Right lobe of liver (tissue), 6 donors: ENCODE measurements at regions not wholly inside any gene's neighbourhood (a gene's known extent, or its start where the extent isn't known, plus 50 kb on each side); places are given as distances from the start of the nearest gene placed in this dataset.

Experiments
- ATAC-seq, 4 donors: fragments of 200-7000 bp; cut with Tn5 transposase; one replicate each; pipeline ENCODE4 v1.9.1; 2020; ENCODE audit warnings: mild to moderate bottlenecking in 4 of 4, moderate library complexity in 4 of 4
- DNase-seq, 3 donors: peaks; one replicate each; pipeline ENCODE4 v3.0.0-alpha.2; 2020
- H3K27ac ChIP-seq, 3 donors: fragments of 200-600 bp; one replicate each; pipeline ENCODE4 v1.8.0; 2022
- H3K27me3 ChIP-seq, 2 donors: fragments of 200-600 bp; one replicate each; pipeline ENCODE4 v1.8.0; 2022
- H3K36me3 ChIP-seq, 4 donors: fragments of 200-600 bp; sonication (generic) in 1 of 4; one replicate each; pipeline versions ENCODE4 v1.5.1 to v1.8.0; 2017 to 2022; ENCODE audit warnings: control low read depth in 1 of 4
- H3K4me1 ChIP-seq, 4 donors: fragments of 200-600 bp; sonication (generic) in 1 of 4; one replicate each; pipeline versions ENCODE4 v1.5.1 to v1.8.0; 2017 to 2022; ENCODE audit warnings: control low read depth in 1 of 4
- H3K4me3 ChIP-seq, 3 donors: fragments of 200-600 bp; one replicate each; pipeline ENCODE4 v1.8.0; 2022
- H3K9me3 ChIP-seq, 4 donors: fragments of 200-600 bp; sonication (generic) in 1 of 4; one replicate each; pipeline versions ENCODE4 v1.5.1 to v1.8.0; 2017 to 2022; ENCODE audit warnings: control low read depth in 1 of 4
- POLR2A ChIP-seq: fragments of 450-650 bp; IDR thresholded peaks from one replicate; pipeline ENCODE4 v1.6.1; 2017; ENCODE audit warnings: antibody characterized with exemption, mild to moderate bottlenecking
- WGBS: methylation state at CpG from one replicate; pipeline ENCODE4 v1.1.6; 2018; ENCODE audit warnings: low coverage, low lambda C conversion rate; ENCODE audit not compliant: insufficient coverage; ENCODE audit errors: missing lambda C conversion rate; 5-methylcytosine and 5-hydroxymethylcytosine counted together
- intact Hi-C, 2 donors: fragments of 100-400 bp; cut with DNase I; formaldehyde crosslinking; loops; one replicate each; pipeline versions ENCODE4 v1.11.2 to v1.14.1; 2022
- TF ChIP-seq, protein P1 (sequence below), 4 donors: fragments of 200-600 bp in 3 of 4; fragments of 450-650 bp in 1 of 4; IDR thresholded peaks; one replicate each; pipeline versions ENCODE4 v1.5.1 to v1.8.0; 2016 to 2022; ENCODE audit warnings: antibody characterized with exemption in 4 of 4, mild to moderate bottlenecking in 2 of 4
- donor health status: DM: no; HTN: yes; CAD: no.
- donor health status: DM: no; HTN: no; CAD: no.
- donor health status: DM: no; HTN: no; CAD: no.
- donor health status: DM: no; HTN: yes; CAD: no.
- donor health status: DM: no; HTN: yes; CAD: no.

DNA sequence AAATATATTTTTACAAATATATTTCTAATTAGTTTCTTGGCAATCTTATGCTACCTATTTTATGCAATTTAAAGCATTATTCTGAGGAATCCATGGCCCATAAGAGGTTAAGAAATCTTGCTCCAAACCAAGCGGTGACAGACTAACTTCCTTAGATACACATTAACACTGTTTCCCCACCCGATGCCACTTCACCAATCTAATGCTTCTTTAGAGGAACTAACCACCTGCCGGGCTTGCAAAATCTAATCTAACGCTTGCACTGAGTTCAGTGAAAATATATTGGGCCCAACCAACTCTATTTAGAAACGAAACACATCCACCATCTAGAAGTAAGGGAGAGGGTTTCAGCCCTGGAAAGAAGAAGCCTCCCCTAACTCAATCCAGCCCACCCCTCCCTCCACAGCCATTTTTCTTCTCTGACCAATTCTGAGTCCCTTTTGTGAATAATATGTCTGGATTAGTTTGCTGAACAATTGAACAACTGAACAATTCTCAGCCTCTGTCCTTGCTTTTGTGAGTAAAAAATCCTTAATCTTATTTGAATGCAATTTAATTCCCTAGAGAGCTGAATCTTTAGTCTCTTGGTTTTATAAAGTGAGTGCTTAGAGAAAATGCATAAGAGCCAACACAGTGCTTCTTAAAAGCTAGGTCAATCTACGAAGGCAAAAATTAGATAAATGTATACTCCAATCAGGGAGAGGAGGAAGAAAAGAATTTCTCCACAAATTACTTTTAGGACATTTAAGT is 150.4 kb upstream of the ADAMTS9 start:
- ATAC-seq (no peak), DNase-seq (no peak)
- no peak for TF ChIP-seq POLR2A
- TF ChIP-seq, protein P1, sequence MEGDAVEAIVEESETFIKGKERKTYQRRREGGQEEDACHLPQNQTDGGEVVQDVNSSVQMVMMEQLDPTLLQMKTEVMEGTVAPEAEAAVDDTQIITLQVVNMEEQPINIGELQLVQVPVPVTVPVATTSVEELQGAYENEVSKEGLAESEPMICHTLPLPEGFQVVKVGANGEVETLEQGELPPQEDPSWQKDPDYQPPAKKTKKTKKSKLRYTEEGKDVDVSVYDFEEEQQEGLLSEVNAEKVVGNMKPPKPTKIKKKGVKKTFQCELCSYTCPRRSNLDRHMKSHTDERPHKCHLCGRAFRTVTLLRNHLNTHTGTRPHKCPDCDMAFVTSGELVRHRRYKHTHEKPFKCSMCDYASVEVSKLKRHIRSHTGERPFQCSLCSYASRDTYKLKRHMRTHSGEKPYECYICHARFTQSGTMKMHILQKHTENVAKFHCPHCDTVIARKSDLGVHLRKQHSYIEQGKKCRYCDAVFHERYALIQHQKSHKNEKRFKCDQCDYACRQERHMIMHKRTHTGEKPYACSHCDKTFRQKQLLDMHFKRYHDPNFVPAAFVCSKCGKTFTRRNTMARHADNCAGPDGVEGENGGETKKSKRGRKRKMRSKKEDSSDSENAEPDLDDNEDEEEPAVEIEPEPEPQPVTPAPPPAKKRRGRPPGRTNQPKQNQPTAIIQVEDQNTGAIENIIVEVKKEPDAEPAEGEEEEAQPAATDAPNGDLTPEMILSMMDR (IDR thresholded peaks at IDR 0.05), result no peak
- no peak overlapping the region for H3K4me3 ChIP-seq
- H3K4me1 ChIP-seq, result no peaks in the 10 kb centered on the region
- no peaks in the 10 kb centered on the region for H3K9me3 ChIP-seq
- H3K36me3 ChIP-seq, result no peaks in the 10 kb centered on the region
- WGBS, result 32% methylated on average over 6 of the region's 6 CpGs
- intact Hi-C loops, result no loop called here
- no peaks in the 10 kb centered on the region for H3K27me3 ChIP-seq
- no peak overlapping the region for H3K27ac ChIP-seq

GRCh38 chr3:64837126-64837738 is 149.4 kb upstream of the ADAMTS9 start:
- Histone ChIP-seq H3K4me3 (no peak overlapping the region), H3K4me1 (no peaks in the 10 kb centered on the region), H3K36me3 (no peaks in the 10 kb centered on the region), H3K27me3 (no peaks in the 10 kb centered on the region), H3K9me3 (no peaks in the 10 kb centered on the region), H3K27ac (no peak overlapping the region)
- no peak for TF ChIP-seq POLR2A
- TF ChIP-seq, protein P1 (IDR thresholded peaks at IDR 0.05), result no peak
- 72% methylated on average over 2 of the region's 2 CpGs for WGBS
- intact Hi-C loops, result no loop called here
- ATAC-seq (no peak), DNase-seq (no peak)

GRCh38 chr3:64836097-64836496 is 148.3 kb upstream of the ADAMTS9 start:
- H3K27ac ChIP-seq, result no peak overlapping the region
- H3K36me3 ChIP-seq, result no peaks in the 10 kb centered on the region
- no peaks in the 10 kb centered on the region for H3K27me3 ChIP-seq
- no peak overlapping the region for H3K4me3 ChIP-seq
- no peaks in the 10 kb centered on the region for H3K9me3 ChIP-seq
- H3K4me1 ChIP-seq, result no peaks in the 10 kb centered on the region
- TF ChIP-seq, protein P1 (IDR thresholded peaks at IDR 0.05), result no peak
- TF ChIP-seq POLR2A, result no peak
- no peak for DNase-seq
- ATAC-seq, result no peak
- intact Hi-C loops, result no loop called here
- 57% methylated on average over 2 of the region's 2 CpGs for WGBS

- intact Hi-C loops, result no loop called here
- 29% methylated on average over 2 of the region's 5 CpGs for WGBS
- TF ChIP-seq POLR2A, result no peak
- TF ChIP-seq, protein P1 (IDR thresholded peaks at IDR 0.05), result no peak
- no peak overlapping the region for H3K27ac ChIP-seq
- no peak overlapping the region for H3K4me3 ChIP-seq
- no peaks in the 10 kb centered on the region for H3K4me1 ChIP-seq
- H3K36me3 ChIP-seq, result no peaks in the 10 kb centered on the region
- no peaks in the 10 kb centered on the region for H3K27me3 ChIP-seq
- DNase-seq (no peak), ATAC-seq (no peak)
- H3K9me3 ChIP-seq, result no peaks in the 10 kb centered on the region
These were observed 144.3 kb upstream of the ADAMTS9 start for GRCh38 chr3:64832098-64832497.
